GM12873 (cell line): ENCODE measurements at regions not wholly inside any gene's neighbourhood (a gene's known extent, or its start where the extent isn't known, plus 50 kb on each side); places are given as distances from the start of the nearest gene placed in this dataset.

Source experiments
- TF ChIP-seq, protein P1 (sequence below): IDR thresholded peaks from 2 replicates; pipeline ENCODE4 v1.5.1; 2012; ENCODE audit warnings: low read depth, mild to moderate bottlenecking, moderate library complexity, low read length, control low read depth; ENCODE audit not compliant: insufficient read depth; ENCODE audit errors: missing control alignments

DNA sequence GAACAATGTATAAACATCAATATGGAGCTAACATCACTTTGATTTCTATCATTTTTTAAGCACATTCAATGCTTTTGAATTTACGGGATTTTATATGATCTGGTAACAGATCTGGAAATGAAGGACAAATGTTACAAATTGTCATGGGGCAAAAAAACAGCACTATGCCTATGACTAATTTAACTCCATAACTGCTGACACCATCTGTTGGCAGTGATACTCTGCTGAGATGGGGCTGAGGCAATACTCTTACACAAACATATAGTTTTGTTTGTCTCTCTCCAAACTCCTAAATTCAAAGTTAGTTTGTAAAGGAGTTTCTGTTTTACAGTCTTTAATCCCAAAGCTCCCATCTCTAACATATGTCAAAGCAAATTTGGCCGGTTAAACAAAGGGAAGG lies 132.5 kb upstream of the FER start:
- TF ChIP-seq, protein P1, sequence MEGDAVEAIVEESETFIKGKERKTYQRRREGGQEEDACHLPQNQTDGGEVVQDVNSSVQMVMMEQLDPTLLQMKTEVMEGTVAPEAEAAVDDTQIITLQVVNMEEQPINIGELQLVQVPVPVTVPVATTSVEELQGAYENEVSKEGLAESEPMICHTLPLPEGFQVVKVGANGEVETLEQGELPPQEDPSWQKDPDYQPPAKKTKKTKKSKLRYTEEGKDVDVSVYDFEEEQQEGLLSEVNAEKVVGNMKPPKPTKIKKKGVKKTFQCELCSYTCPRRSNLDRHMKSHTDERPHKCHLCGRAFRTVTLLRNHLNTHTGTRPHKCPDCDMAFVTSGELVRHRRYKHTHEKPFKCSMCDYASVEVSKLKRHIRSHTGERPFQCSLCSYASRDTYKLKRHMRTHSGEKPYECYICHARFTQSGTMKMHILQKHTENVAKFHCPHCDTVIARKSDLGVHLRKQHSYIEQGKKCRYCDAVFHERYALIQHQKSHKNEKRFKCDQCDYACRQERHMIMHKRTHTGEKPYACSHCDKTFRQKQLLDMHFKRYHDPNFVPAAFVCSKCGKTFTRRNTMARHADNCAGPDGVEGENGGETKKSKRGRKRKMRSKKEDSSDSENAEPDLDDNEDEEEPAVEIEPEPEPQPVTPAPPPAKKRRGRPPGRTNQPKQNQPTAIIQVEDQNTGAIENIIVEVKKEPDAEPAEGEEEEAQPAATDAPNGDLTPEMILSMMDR = no peak

GRCh38 chr5:108607421-108607820 lies 140.3 kb upstream of the FER start:
- TF ChIP-seq, protein P1 = no peak

- TF ChIP-seq, protein P1 = no peak
These were observed 141.5 kb upstream of the FER start for GRCh38 chr5:108606185-108606584.

DNA sequence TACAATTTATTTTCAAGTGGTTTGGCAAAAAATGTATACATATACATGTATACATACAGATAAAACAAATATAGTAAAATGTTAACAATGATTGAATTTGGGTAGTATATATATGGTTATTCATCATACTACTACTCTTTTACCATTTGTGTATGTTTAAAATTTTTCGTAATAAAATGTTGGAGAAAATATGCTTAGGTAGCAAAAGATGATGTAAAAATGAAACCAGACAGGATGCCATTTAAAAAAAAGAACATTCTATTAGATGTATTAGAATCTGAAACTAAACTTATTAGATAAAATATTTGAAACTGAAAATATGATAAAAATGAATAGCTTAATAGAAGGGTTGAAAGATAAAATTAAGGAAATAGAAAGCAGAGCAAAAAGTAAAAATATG lies 144.9 kb upstream of the FER start:
- TF ChIP-seq, protein P1 = no peak

DNA sequence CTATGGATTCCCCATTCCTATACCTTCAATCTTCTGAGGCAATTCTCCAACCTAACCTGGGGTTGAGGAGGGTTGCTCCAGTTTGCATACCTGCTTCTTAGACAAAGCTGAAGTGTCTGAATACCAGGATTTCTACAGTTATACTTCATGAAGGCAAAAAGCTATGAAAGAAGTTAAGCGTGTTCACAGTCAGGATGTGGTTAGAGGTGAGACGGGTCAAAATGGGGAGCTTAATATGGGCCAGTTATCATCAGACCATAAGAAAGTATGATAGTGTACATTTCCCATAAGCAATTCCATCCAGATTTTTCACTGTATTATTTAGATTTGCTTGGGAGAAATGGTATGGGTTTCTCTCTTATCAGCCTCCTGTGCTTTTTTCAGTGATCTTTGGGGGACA lies 156.9 kb upstream of the FER start:
- TF ChIP-seq, protein P1 = no peak

DNA sequence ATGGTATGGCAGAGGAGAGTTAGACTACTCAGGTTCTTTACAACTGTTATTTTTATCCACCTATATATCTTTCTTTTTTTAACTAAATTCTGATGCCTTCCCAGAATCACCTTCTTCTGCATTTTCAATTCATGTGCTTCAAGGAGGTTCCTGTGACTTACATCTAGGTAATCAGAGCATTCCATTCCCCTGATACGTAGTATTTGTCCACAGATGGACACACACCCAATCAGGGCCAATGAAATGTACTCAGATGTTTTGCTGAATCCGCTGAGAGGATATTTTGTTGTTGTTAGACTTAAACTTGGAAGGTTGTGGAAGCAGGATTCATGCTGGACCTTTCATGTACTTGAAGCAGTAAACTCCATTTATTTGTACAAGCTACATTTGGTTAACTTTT lies 159.4 kb upstream of the FER start:
- TF ChIP-seq, protein P1 = no peak

GRCh38 chr5:108587821-108588220 lies 159.9 kb upstream of the FER start:
- TF ChIP-seq, protein P1 = no peak
